Mucosa of rectum (tissue), 2 donors: ENCODE measurements at regions not wholly inside any gene's neighbourhood (a gene's known extent, or its start where the extent isn't known, plus 50 kb on each side); places are given as distances from the start of the nearest gene placed in this dataset.

ENCODE experiments used
- H3K27ac ChIP-seq, 2 donors: one replicate each; pipeline ENCODE4 v1.7.0; 2013; ENCODE audit warnings: inconsistent platforms in 2 of 2, low read depth in 2 of 2, low read length in 2 of 2
- H3K27me3 ChIP-seq, 2 donors: one replicate each; pipeline ENCODE4 v1.7.0; 2013; ENCODE audit warnings: low read length in 2 of 2; ENCODE audit not compliant: control insufficient read depth in 2 of 2, insufficient read depth in 2 of 2
- H3K36me3 ChIP-seq, 2 donors: one replicate each; pipeline ENCODE4 v1.7.0; 2013; ENCODE audit warnings: low read length in 2 of 2; ENCODE audit not compliant: control insufficient read depth in 2 of 2, insufficient read depth in 2 of 2
- H3K4me1 ChIP-seq, 2 donors: one replicate each; pipeline ENCODE4 v1.7.0; 2013; ENCODE audit warnings: low read length in 2 of 2, mild to moderate bottlenecking in 1 of 2; ENCODE audit not compliant: control insufficient read depth in 2 of 2, insufficient read depth in 2 of 2
- H3K4me3 ChIP-seq, 2 donors: one replicate each; pipeline ENCODE4 v1.7.0; 2013; ENCODE audit warnings: low read length in 2 of 2
- H3K9ac ChIP-seq, 2 donors: one replicate each; pipeline ENCODE4 v1.7.0; 2013; ENCODE audit warnings: low read length in 2 of 2, low read depth in 1 of 2, mild to moderate bottlenecking in 1 of 2
- H3K9me3 ChIP-seq, 2 donors: one replicate each; pipeline ENCODE4 v1.7.0; 2013; ENCODE audit warnings: low read length in 2 of 2; ENCODE audit not compliant: control insufficient read depth in 2 of 2
- donor health status: healthy.
- donor health status: Normal muscosa, but diverticular disease.

DNA sequence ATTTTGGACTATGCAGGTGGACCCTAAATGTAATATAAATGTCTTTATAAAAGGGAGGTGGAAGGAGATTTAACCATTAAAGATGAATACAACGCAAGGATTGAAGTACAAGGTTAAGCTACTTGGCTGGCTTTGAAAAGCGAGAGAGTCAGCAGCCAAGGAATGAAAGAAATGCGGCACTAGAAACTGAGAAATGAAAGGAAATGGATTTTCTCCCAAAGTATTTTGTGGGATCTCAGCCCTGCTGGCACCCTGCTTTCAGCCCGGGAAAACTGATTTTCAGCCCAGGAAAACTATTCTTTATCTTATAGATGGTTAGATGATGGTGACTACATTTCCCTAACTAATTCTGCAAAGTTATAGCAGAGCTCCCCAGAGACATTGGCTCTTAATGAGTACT lies 1349.6 kb upstream of the C9orf72 start:
- Histone ChIP-seq H3K27ac (no peak overlapping the region), H3K4me1 (no peaks in the 10 kb centered on the region), H3K27me3 (no peaks in the 10 kb centered on the region), H3K36me3 (no peaks in the 10 kb centered on the region), H3K9ac (no peak overlapping the region), H3K4me3 (no peak overlapping the region), H3K9me3 (no peaks in the 10 kb centered on the region)

DNA sequence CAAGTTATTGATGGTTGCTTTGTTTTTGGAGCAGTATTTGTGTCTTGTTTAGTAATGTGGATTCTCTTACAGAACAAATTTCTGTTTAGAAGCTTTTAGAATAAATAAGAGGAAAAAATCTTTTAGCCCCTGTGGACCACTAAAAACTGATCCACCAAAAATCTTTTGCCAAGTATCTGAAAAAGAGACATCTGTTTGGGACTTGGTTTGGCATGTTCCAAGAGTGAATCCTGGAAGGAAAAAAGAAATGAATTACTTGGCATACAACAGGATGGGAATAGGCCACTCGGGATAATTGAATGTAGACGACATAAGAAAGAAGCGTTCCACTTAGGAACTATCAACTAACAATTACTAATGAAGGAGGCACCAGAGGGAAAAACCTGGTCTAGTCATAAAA lies 1350.1 kb upstream of the C9orf72 start:
- Histone ChIP-seq H3K4me1 (no peaks in the 10 kb centered on the region), H3K36me3 (no peaks in the 10 kb centered on the region), H3K9me3 (no peaks in the 10 kb centered on the region), H3K9ac (no peak overlapping the region), H3K27ac (no peak overlapping the region), H3K4me3 (no peak overlapping the region), H3K27me3 (no peaks in the 10 kb centered on the region)

DNA sequence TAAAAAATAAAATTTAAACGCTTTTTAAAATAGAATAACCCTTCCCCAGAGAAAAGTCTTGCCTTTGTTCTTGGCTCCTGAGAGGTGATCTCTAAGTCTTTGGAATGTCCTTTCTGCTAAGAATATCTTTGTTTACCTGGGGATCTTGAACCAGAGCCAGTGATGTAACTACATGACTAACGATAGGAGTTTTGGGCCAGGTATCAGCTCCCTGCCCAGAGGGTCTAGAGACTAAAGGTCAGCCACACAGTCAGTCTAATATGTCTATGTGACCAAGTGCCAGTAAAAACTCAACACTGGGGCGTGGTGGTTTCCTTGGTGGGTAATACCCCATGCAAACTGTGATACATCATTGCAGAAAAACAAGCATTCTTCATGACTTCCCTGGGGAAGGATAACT lies 1351.9 kb upstream of the C9orf72 start:
- no peak overlapping the region for H3K4me3 ChIP-seq
- no peaks in the 10 kb centered on the region for H3K27me3 ChIP-seq
- no peaks in the 10 kb centered on the region for H3K36me3 ChIP-seq
- no peaks in the 10 kb centered on the region for H3K9me3 ChIP-seq
- H3K9ac ChIP-seq = no peak overlapping the region
- no peak overlapping the region for H3K27ac ChIP-seq
- no peaks in the 10 kb centered on the region for H3K4me1 ChIP-seq

DNA sequence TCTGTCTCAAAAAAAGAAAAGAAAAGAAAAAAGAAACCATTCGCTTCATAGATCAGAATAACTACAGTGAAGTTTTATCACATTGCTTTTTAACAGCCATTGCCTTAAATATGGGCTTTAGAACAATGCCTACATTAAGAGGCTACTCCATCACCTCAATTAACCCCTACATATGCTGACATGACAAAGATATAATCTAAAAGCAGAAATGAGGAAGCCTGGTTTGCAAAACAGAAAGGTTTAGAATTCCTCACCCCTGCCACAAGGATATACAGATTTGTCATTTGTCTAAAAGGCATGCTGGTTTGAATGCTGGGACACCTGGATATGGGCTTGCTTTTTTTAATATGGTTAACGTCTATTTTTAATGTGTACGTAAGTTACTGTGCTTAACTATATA lies 1353.0 kb upstream of the C9orf72 start:
- Histone ChIP-seq H3K27me3 (no peaks in the 10 kb centered on the region), H3K9ac (no peak overlapping the region), H3K36me3 (no peaks in the 10 kb centered on the region), H3K9me3 (no peaks in the 10 kb centered on the region), H3K27ac (no peak overlapping the region), H3K4me1 (no peaks in the 10 kb centered on the region), H3K4me3 (no peak overlapping the region)

DNA sequence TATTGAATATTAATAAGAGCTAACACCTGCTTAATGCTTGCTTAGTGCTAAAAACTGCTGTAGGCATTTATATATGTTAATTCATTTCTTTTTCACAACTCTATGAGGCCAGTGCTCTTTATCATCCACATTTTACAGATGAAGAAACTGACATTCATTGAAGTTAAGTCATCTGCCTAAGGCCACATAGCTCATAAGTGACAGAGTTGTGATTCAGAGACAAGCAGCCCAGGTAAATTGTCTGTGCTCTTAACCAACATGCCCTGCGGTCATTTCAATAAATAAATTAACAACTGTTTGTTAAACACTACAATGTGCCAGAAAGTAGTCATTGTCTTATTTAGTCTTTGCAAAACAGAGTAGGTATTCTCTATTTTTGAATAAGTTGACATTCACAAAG lies 1354.4 kb upstream of the C9orf72 start:
- H3K9me3 ChIP-seq = no peaks in the 10 kb centered on the region
- no peaks in the 10 kb centered on the region for H3K27me3 ChIP-seq
- H3K4me3 ChIP-seq = no peak overlapping the region
- no peaks in the 10 kb centered on the region for H3K36me3 ChIP-seq
- no peaks in the 10 kb centered on the region for H3K4me1 ChIP-seq
- no peak overlapping the region for H3K27ac ChIP-seq
- H3K9ac ChIP-seq = no peak overlapping the region

DNA sequence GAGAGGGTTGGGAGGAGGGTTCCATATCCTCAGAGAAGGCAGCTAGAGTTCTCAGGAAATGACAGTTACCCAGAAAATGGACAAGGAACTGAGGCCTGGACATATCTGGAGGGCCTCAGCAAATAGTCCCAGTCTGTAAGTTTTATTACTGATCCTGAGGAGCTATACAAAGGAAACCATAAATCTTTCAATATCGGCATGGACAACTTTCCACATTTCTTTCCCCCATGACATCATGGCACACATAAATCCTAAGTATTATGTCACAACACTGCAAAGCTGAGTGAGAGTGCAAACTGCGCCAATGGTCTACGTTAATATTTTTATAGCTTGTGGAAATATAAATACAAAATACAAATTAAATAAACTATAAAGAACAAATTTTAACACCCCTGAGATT lies 1356.2 kb upstream of the C9orf72 start:
- no peak overlapping the region for H3K4me3 ChIP-seq
- H3K4me1 ChIP-seq = no peaks in the 10 kb centered on the region
- no peaks in the 10 kb centered on the region for H3K27me3 ChIP-seq
- no peak overlapping the region for H3K27ac ChIP-seq
- H3K9ac ChIP-seq = no peak overlapping the region
- H3K36me3 ChIP-seq = no peaks in the 10 kb centered on the region
- H3K9me3 ChIP-seq = no peaks in the 10 kb centered on the region

DNA sequence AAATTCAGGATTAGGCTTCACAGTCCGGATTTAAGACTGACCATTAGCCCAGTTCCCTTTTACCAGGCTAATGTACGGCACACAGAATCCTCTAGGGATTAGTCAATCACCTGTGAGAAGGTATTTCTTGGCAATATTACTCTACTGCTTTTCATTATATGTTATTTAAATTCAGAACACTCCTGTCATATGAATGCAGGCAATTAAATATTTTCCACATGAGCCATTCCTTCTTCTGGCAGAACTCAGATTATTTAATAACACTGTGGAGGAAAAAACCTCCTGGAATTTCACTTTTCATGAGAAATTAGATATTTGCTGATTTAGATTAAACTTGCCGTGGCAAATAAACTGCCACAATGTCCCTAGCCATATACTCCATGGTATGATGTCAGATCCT lies 1357.5 kb upstream of the C9orf72 start:
- no peak overlapping the region for H3K4me3 ChIP-seq
- H3K9ac ChIP-seq = no peak overlapping the region
- no peak overlapping the region for H3K27ac ChIP-seq
- no peaks in the 10 kb centered on the region for H3K9me3 ChIP-seq
- H3K36me3 ChIP-seq = no peaks in the 10 kb centered on the region
- H3K27me3 ChIP-seq = no peaks in the 10 kb centered on the region
- H3K4me1 ChIP-seq = no peaks in the 10 kb centered on the region

DNA sequence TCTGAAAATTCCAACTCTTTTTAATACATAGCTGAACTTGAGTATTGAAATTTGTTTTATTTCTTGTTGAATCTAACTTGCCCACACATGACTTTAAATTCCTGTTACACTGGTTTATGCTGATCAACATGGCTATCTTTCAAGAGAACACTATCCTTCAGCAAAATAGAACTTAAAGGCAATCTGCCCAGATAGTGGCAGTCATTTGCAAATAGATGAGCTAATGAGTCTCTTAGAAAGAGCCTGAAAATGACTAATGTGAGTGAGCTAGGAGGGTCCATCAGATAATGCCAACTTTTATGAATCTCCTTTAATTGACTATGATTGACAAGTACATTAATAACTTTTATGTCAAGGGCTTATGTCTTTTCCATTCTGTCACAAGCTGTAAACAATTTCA lies 1360.8 kb upstream of the C9orf72 start:
- Histone ChIP-seq H3K27me3 (no peaks in the 10 kb centered on the region), H3K27ac (no peak overlapping the region), H3K4me1 (no peaks in the 10 kb centered on the region), H3K9me3 (no peaks in the 10 kb centered on the region), H3K4me3 (no peak overlapping the region), H3K36me3 (no peaks in the 10 kb centered on the region), H3K9ac (no peak overlapping the region)

DNA sequence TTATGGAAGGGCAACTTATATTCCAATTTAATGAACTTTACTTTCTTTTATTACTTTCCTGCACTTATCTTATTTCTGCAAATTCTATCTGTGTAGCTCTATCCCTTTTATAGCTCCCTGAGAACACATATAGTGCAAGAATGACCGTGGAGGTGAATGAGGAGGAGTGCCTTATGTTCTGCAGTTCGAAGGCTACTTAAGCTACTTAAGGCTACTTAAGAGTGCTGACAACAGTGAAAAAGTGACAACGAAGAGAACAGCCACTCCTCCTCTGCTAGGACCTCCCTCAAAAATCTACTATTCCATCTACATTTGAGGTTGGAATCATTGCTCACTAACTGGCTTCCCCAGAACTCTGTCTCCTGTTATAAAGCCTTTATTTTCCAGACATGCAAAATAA lies 1365.7 kb upstream of the C9orf72 start:
- no peak overlapping the region for H3K9ac ChIP-seq
- no peaks in the 10 kb centered on the region for H3K27me3 ChIP-seq
- no peak overlapping the region for H3K27ac ChIP-seq

DNA sequence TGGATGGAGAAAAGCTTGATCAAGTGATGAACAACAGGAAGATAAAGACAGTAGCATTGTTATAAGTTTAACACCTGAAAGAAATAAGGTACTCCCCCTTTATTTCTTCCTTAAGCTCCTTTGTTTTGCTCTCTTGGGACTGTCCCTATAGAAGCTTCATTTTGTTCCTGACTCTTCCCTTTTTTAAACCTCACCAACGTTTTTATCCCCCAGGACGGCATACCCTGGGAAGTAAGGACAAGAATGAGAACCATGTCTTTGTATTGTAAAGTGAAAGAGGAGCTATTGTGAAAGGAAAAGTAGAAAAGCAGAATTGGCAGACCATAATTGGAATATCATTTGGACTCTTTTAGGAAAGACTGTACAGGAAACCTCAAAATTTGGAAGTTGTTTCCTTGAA lies 1368.6 kb upstream of the C9orf72 start:
- H3K27ac ChIP-seq = no peak overlapping the region
- H3K36me3 ChIP-seq = no peaks in the 10 kb centered on the region
- no peak overlapping the region for H3K4me3 ChIP-seq
- no peaks in the 10 kb centered on the region for H3K4me1 ChIP-seq
- H3K9me3 ChIP-seq = no peaks in the 10 kb centered on the region
- no peaks in the 10 kb centered on the region for H3K27me3 ChIP-seq
- H3K9ac ChIP-seq = no peak overlapping the region

More for the DNA sequence above, 1365.7 kb upstream of the C9orf72 start:
- Histone ChIP-seq H3K4me3 (no peak overlapping the region), H3K9me3 (no peaks in the 10 kb centered on the region), H3K36me3 (no peaks in the 10 kb centered on the region), H3K4me1 (no peaks in the 10 kb centered on the region)

DNA sequence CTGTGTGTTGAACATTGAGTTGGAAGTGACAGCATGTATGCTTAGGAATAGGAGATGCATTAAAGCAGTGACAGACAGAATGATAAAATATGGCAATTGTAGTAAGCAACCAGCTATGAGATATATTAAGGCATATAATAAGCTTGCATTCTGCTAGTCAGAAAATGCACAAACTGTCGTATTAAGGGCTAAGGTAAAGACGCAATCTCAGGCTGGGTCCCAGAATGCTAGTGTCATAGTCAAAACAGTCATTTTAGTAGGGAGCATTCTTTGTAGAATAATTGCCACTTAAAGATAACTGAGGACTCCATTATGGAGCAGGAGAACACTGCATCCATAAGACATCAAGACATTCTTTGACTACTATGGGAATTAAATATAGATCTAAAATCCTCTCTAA lies 1369.7 kb upstream of the C9orf72 start:
- Histone ChIP-seq H3K4me1 (no peaks in the 10 kb centered on the region), H3K27me3 (no peaks in the 10 kb centered on the region), H3K4me3 (no peak overlapping the region), H3K9ac (no peak overlapping the region), H3K27ac (no peak overlapping the region), H3K36me3 (no peaks in the 10 kb centered on the region), H3K9me3 (no peaks in the 10 kb centered on the region)
